Lower lobe of right lung (tissue), 2 donors: ENCODE measurements at regions not wholly inside any gene's neighbourhood (a gene's known extent, or its start where the extent isn't known, plus 50 kb on each side); places are given as distances from the start of the nearest gene placed in this dataset.

Source experiments
- ATAC-seq, 2 donors: fragments of 200-7000 bp; cut with Tn5 transposase; one replicate each; pipeline ENCODE4 v1.9.1; 2020 to 2022; ENCODE audit warnings: mild to moderate bottlenecking in 2 of 2, moderate library complexity in 2 of 2
- DNase-seq: peaks from one replicate; pipeline ENCODE4 v3.0.0-alpha.2; 2020
- H3K27ac ChIP-seq: fragments of 200-600 bp; one replicate; pipeline ENCODE4 v1.8.0; 2022
- H3K27me3 ChIP-seq: fragments of 200-600 bp; one replicate; pipeline ENCODE4 v1.8.0; 2022; ENCODE audit warnings: low read depth
- H3K36me3 ChIP-seq: fragments of 200-600 bp; one replicate; pipeline ENCODE4 v1.8.0; 2022; ENCODE audit warnings: mild to moderate bottlenecking
- H3K4me1 ChIP-seq: fragments of 200-600 bp; one replicate; pipeline ENCODE4 v1.8.0; 2022
- H3K4me3 ChIP-seq: fragments of 200-600 bp; one replicate; pipeline ENCODE4 v1.8.0; 2022; ENCODE audit warnings: mild to moderate bottlenecking
- H3K9me3 ChIP-seq: fragments of 200-600 bp; one replicate; pipeline ENCODE4 v1.8.0; 2022
- CTCF ChIP-seq: fragments of 200-600 bp; IDR thresholded peaks from one replicate; pipeline ENCODE4 v1.8.0; 2022; ENCODE audit warnings: antibody characterized with exemption, mild to moderate bottlenecking
- intact Hi-C: fragments of 100-400 bp; cut with DNase I; formaldehyde crosslinking; loops from one replicate; pipeline ENCODE4 v1.11.0; 2022
- donor health status: DM: no; HTN: yes; CAD: no; lungs with severe emphysema.

GRCh38 chr22:27568265-27568664, 233.3 kb downstream of the MN1 start:
- Histone ChIP-seq H3K4me3 (no peak overlapping the region), H3K36me3 (no peaks in the 10 kb centered on the region), H3K9me3 (no peaks in the 10 kb centered on the region), H3K27ac (no peak overlapping the region), H3K4me1 (no peaks in the 10 kb centered on the region), H3K27me3 (peaks cover 14% of the 10 kb centered on the region)
- TF ChIP-seq CTCF = no peak
- no peak for ATAC-seq
- DNase-seq = no peak
- intact Hi-C loops = no loop called here

- Histone ChIP-seq H3K9me3 (no peaks in the 10 kb centered on the region), H3K4me3 (no peak overlapping the region), H3K4me1 (no peaks in the 10 kb centered on the region), H3K27ac (no peak overlapping the region), H3K27me3 (peaks cover 24% of the 10 kb centered on the region), H3K36me3 (no peaks in the 10 kb centered on the region)
- ATAC-seq = no peak
- no peak for DNase-seq
- no peak for TF ChIP-seq CTCF
- intact Hi-C loops = no loop called here
Observed at GRCh38 chr22:27571463-27572277, 229.9 kb downstream of the MN1 start.

- H3K4me1 ChIP-seq = no peaks in the 10 kb centered on the region
- DNase-seq (no peak), ATAC-seq (no peak)
- H3K36me3 ChIP-seq = no peaks in the 10 kb centered on the region
- H3K4me3 ChIP-seq = no peak overlapping the region
- no peak for TF ChIP-seq CTCF
- intact Hi-C loops = no loop called here
- peaks cover 30% of the 10 kb centered on the region for H3K27me3 ChIP-seq
- no peaks in the 10 kb centered on the region for H3K9me3 ChIP-seq
- no peak overlapping the region for H3K27ac ChIP-seq
Observed at GRCh38 chr22:27572278-27572666, 229.3 kb downstream of the MN1 start.

DNA sequence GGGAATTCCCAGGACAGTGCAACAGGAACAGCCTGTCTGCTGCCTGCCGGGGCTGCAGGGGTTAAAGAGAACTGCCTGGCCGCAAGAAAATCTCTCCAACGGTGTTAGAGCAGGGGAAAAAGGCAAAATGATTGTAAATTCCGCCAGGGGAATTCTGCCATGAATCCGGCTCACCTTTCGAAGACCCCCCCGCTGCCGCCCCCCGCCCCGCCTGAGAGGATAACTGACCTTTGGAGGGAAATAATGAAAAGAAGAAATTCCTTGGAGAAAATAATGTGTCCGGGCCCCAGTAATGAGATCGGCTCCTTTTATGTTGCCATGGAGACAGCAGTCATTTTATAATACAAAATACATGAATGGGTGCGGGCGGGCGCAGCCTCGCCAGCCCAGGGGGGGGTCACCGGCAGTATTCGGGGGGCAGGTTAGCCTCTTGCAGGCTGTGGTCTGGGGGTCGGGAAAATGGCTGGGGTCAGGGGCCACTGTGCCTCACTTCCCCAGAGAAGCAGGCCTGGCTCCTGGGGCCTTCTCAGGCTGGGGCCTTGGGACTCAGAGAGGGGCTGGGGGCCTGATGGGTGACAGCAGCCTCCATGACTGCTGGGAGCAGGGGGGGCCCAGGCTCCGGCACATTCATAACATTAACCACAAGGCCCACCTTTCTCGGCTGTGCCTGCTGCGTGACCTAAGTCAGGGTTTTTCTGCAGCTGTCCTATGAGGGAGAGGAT, 228.1 kb downstream of the MN1 start:
- H3K9me3 ChIP-seq = no peaks in the 10 kb centered on the region
- H3K4me3 ChIP-seq = no peak overlapping the region
- H3K27me3 ChIP-seq = peaks cover 30% of the 10 kb centered on the region
- no peak for ATAC-seq
- intact Hi-C loops = no loop called here
- no peak for DNase-seq
- H3K36me3 ChIP-seq = no peaks in the 10 kb centered on the region
- no peak overlapping the region for H3K27ac ChIP-seq
- no peak for TF ChIP-seq CTCF
- H3K4me1 ChIP-seq = peaks cover 4% of the 10 kb centered on the region

DNA sequence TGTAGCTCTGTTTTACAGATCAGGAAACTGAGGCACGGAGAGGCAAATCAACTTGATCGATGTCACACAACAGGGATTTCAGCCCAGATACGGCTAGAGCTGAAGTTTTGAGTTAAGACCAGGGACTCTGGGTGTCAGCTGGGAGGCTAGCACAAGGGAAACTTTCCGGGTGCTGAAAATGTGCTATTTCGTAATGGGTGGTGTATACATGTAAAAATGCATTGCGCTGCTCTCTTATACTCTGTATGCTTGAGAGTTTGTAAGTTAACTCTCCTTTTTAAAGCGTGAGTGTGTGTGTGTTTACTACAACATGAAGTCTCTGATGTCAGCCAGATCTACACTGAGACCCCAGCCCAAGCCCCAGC, 227.6 kb downstream of the MN1 start:
- DNase-seq = no peak

More for the DNA sequence above, 227.6 kb downstream of the MN1 start:
- intact Hi-C loops = no loop called here
- peaks cover 30% of the 10 kb centered on the region for H3K27me3 ChIP-seq
- TF ChIP-seq CTCF = no peak
- H3K36me3 ChIP-seq = no peaks in the 10 kb centered on the region
- no peak overlapping the region for H3K4me3 ChIP-seq
- no peak for ATAC-seq
- no peaks in the 10 kb centered on the region for H3K9me3 ChIP-seq
- H3K27ac ChIP-seq = no peak overlapping the region
- H3K4me1 ChIP-seq = peaks cover 4% of the 10 kb centered on the region
